GM23248 (cell line): ENCODE measurements at regions not wholly inside any gene's neighbourhood (a gene's known extent, or its start where the extent isn't known, plus 50 kb on each side); places are given as distances from the start of the nearest gene placed in this dataset.

ENCODE experiments used
- EZH2 ChIP-seq: fragments of 200-600 bp; sonication (generic); IDR thresholded peaks from 2 replicates; pipeline ENCODE4 v1.6.1; 2018; ENCODE audit warnings: antibody characterized with exemption, mild to moderate bottlenecking; ENCODE audit not compliant: insufficient read depth, poor library complexity, severe bottlenecking
- EZH2phosphoT487 ChIP-seq: fragments of 200-600 bp; sonication (generic); IDR thresholded peaks from 2 replicates; pipeline ENCODE4 v1.6.1; 2018; ENCODE audit warnings: antibody characterized with exemption, moderate library complexity, mild to moderate bottlenecking, low read depth; ENCODE audit not compliant: insufficient read depth

DNA sequence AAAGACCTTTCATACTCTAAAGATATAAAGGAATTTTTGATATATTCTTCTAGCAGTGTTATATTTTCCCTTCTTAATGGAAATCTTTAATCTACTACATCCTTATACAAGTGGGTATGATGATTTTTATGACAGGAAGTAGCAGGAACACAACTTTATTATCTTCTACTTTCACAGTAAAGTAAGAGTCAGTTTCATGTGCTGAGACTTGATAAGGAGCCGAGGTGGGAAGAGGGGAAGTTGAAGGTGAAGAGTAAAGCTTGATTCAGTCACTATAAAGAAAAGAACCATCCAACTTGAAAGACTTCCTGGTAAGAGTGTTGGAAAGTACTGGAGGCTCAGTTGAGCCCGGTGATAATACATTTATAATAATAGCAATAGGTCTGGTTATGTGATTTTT is 82.1 kb upstream of the PTH start:
- TF ChIP-seq EZH2phosphoT487 = no peak
- no peak for TF ChIP-seq EZH2
